Islet of Langerhans (tissue), 1 donor: ENCODE measurements at regions not wholly inside any gene's neighbourhood (a gene's known extent, or its start where the extent isn't known, plus 50 kb on each side); places are given as distances from the start of the nearest gene placed in this dataset.

Source experiments
- FAIRE-seq: peaks from one replicate; lab custom pipeline; 2011; peaks lifted over from hg19 to GRCh38; lab: Jason Lieb, UNC

DNA sequence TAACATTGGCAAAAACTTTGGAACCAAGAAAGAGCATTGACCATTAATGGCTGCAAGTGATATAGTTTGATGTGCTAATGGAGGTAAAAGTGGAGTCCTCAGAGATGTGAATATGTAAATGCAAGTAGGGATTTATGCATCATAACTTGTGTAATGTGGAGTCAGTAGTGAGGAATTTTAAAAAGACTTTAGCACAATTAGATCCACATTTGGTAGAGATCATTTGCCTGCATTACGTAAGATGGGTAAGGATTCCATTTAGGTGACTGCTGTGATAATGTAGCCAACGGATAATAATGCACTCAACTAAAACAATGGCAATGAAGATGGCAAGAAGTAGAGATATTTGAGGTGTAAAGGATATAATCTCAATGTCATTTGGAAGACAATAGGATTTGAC, 1128.4 kb downstream of the ADGRL3 start:
- no peak for FAIRE-seq

GRCh38 chr4:62327612-62328297, 1127.6 kb downstream of the ADGRL3 start:
- no peak for FAIRE-seq

- FAIRE-seq, result no peak
Measured at GRCh38 chr4:62324215-62324614, 1124.1 kb downstream of the ADGRL3 start.

- FAIRE-seq, result no peak
Measured at GRCh38 chr4:62320612-62321011, 1120.5 kb downstream of the ADGRL3 start.

DNA sequence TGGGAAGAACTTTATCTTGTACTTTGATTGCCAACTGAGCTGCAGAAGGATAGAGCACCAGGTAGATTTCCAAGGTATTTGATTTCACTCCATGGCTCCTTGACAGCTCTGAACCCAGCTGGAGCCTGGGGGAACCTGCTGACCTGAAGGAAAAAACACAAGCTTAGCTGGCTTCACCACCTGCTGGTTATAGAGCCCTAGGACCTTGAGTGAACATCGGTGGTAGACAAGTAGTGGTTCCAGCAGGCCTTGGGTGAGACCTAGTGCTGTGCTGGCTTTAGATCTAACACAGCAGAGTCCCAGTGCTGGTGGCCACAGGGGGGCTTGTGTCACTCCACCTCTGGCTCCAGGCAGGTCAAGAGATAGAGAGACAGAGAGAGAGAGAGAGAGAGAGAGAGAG, 1102.6 kb downstream of the ADGRL3 start:
- FAIRE-seq, result no peak

DNA sequence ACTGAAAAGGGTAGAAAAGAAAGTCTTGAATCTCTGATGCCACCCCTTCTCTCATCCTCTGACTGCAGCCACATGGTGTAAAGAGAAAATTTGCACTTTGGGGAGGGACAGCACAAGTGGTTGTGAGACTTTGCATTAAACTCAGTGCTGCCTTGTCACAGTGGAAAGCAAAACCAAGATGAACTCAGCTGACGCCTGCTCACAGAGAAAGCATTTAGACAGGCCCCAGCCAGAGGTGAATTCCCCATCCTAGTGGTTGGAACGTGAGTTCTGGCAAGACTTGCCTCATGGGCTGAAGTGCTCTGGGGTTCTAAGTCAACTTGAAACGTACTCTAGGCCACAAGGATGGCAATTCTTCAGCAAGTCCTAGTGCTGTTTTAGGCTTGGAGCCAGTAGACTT, 1101.4 kb downstream of the ADGRL3 start:
- FAIRE-seq, result no peak

- FAIRE-seq, result no peak
Measured at GRCh38 chr4:62293551-62293950, 1093.4 kb downstream of the ADGRL3 start.

DNA sequence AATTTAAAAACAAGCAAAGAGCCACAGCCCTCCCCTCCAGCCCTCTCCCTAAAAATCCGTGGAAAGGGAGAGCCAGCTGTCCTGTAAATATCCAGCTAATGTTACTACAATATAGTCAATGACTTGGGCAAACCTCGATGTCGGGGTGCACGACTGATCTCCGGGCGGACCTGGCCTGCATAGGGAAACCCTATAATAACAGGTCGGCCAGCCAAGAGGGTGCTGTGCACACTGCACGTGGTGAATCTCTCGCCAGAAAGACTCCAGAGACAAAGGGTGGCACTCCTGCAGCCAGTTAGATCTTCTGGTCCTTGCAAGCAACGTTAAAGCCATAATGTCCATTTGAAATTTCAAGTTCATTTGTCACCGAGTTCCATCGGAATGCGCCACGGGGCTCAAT, 1092.8 kb downstream of the ADGRL3 start:
- FAIRE-seq, result no peak

- no peak for FAIRE-seq
Measured at GRCh38 chr4:62288808-62289541, 1088.8 kb downstream of the ADGRL3 start.

- no peak for FAIRE-seq
Measured at GRCh38 chr4:62285026-62285425, 1084.9 kb downstream of the ADGRL3 start.

GRCh38 chr4:62279689-62280088, 1079.6 kb downstream of the ADGRL3 start:
- FAIRE-seq, result no peak

DNA sequence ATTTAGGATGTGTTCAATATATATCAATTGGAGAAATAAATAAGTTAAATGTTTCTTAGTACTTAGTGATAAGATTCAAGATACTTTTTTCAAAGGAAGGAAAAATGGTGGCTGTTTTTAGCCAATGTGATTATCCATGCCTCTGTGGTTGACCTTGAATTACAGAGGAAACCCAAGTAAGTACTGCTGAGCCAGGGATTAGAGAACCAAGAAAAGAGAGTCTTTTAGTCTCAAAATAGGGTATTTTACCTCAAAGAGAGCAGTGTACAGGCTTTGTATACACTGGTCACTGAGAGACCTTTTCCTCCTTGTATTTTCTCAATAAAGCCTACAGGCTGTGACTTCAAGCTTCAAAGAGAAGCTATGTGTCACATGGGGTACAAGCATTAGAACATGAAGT, 1075.3 kb downstream of the ADGRL3 start:
- FAIRE-seq, result no peak

- FAIRE-seq, result no peak
Measured at GRCh38 chr4:62274782-62275181, 1074.7 kb downstream of the ADGRL3 start.

- no peak for FAIRE-seq
Measured at GRCh38 chr4:62271107-62271506, 1071.0 kb downstream of the ADGRL3 start.

DNA sequence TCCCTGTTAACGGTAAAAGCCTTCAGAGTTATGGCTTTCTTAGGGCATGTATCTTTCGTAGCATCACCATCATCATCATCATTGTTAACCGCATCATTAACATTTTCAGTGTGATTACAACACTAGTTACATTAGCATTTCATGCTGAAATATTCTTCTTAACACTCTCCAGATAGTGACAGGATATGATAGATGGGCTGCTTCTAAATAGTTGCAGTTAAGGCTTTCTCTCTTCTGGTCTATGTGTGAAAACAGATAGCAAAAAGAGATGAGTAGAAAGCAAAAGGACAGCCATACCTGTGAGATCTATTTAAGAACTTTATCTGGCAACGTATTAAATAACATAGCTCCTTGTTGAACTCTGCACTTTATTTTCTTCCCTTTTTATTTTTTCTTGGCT, 1069.8 kb downstream of the ADGRL3 start:
- FAIRE-seq, result no peak

GRCh38 chr4:62263454-62263853, 1063.3 kb downstream of the ADGRL3 start:
- no peak for FAIRE-seq

- FAIRE-seq, result no peak
Measured at GRCh38 chr4:62262676-62263075, 1062.5 kb downstream of the ADGRL3 start.

DNA sequence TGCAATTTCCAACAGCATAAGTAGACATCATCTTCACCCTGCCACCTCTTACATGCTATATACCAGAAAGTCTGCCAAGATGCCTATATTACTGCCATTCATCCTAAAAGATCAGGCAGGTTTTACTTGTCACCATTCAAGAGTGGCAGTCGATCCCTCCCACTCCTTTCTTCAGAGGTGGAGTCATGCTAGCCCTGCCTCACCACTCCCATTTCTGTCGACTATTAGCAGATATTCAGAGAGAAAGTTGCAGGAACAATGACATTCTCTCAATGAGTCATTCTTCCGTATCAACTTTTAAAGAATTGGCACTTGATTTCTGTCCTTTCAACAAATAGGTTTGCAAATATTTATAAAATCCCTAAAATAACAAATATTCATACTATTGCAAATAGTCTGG, 1060.1 kb downstream of the ADGRL3 start:
- no peak for FAIRE-seq

- FAIRE-seq, result no peak
Measured at GRCh38 chr4:62256479-62256878, 1056.4 kb downstream of the ADGRL3 start.

- FAIRE-seq, result no peak
Measured at GRCh38 chr4:62252728-62253127, 1052.6 kb downstream of the ADGRL3 start.

- no peak for FAIRE-seq
Measured at GRCh38 chr4:62250100-62250499, 1050.0 kb downstream of the ADGRL3 start.

DNA sequence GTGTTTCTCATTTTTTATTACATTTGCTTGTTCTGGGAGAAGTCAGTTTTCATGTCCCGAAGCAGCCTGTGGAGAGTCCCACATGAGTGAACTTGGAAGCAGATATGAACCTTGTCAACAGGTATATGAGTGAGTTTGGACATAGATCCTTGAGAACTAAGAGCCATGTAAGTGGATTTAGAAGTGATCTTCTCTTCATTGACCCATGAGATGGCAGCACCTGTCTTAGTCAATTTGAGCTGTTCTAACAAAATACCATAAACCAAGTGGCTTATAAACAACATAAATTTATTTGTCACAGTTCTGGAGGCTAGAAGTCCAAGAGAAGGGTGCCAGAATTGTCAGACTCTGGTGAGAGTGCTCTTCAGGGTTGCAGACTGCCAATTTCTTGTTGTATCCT, 1043.8 kb downstream of the ADGRL3 start:
- FAIRE-seq, result no peak

GRCh38 chr4:62235911-62236310, 1035.8 kb downstream of the ADGRL3 start:
- FAIRE-seq, result no peak

DNA sequence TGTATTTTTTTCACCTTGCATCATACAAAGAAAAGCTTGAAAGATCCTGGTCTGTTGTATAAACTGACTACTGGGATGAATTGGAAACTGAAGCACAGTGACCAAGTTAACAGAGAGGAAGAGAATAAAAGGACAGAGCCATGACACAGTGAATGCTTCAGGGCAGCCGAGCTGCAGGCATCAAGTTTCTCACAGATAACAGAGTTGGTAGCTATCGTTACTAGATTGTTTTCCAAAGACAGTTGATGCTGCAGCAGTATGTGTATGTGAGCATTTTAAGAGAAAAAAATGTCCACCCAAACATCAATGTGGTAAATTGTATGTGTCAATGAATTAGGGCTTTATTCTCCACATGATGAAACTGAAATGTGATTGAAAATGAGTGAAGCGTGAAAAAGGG, 1032.7 kb downstream of the ADGRL3 start:
- no peak for FAIRE-seq
